C1 segment of cervical spinal cord (tissue), 14 donors: ENCODE measurements at regions not wholly inside any gene's neighbourhood (a gene's known extent, or its start where the extent isn't known, plus 50 kb on each side); places are given as distances from the start of the nearest gene placed in this dataset.

Source experiments
- DNase-seq, 14 donors: peaks; one replicate each; lab custom pipeline; 2025; lab: John Stamatoyannopoulos, UW

GRCh38 chr2:34332813-34333212 is 733.7 kb upstream of the FAM98A start:
- DNase-seq: no peak

- DNase-seq: no peak
These were observed 721.0 kb upstream of the FAM98A start for GRCh38 chr2:34320056-34320455.

DNA sequence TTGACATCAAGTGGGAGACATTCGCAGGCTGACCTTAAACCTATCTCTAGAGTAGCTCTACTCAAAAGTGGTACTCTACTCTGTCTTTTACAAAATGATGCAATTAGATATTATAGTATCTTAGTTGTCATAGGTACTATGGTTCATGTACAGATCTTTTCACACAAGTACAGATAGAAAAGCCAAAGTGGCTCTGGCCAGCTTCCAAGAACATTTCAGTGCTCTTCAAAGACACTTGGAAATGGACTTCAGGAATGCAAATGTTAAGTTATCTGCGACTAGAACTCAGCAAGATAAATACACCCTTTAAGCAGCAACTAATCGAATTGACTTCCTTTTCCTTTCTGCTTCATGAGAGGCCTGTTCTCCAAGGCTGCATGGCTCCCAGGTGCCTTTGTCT is 718.7 kb upstream of the FAM98A start:
- no peak for DNase-seq

DNA sequence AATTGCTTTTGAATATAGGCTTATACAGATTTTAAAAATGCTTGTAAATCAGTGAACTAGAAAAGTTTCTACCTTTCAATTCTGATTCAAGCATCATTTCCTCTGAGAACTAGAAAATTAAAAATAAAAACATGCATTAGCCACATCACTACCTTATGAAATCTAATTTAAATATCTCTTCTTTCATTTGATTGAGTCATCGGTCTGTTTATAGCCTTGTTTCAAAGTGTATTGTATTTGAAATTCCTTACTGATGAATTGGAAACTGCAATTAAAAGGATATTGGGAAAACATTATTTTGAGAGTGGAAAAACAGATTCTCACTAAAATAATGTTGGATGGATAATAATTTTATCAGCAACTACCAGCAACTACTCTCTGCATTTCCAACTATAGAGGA is 717.7 kb upstream of the FAM98A start:
- DNase-seq: no peak

DNA sequence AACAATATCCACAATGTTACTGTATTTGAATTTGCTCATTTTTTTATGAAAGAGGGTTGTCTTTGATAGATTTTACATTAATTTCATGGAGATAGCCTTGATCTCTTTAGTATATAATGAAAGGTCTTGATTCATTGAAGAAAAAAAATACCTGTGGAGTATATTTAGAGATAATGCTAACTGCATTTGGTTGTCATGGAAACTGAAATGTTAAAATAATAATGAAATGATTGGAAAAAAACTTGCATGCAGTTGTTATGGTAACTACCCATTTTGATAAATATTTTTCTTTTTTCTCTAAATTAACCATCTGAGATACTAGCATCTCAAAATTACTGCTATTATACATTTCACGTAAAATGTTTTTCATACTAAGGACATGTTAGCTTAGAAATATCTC is 712.7 kb upstream of the FAM98A start:
- DNase-seq: no peak

GRCh38 chr2:34308140-34308539 is 709.0 kb upstream of the FAM98A start:
- no peak for DNase-seq

- DNase-seq: no peak
These were observed 708.5 kb upstream of the FAM98A start for GRCh38 chr2:34307636-34308035.

GRCh38 chr2:34306745-34307144 is 707.6 kb upstream of the FAM98A start:
- DNase-seq: no peak

DNA sequence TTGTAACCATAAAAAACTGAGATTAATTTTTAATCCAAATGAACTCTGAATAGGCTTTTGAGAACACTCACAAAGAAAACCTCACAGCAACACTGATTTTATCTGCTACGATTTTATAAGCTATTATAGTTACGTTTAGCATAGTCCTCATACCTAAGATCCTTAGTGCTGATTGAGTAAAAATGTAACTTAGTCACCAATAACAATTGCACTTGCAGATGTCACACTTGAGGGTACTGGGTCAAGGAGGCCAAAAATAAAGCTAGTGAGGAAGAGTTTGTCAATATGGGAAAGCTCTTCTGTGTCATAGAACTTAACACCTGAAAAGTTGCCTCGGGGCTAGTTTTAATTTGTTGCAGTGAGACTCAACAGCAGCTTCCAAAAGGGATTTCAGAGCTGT is 706.5 kb upstream of the FAM98A start:
- no peak for DNase-seq

- DNase-seq: no peak
These were observed 695.9 kb upstream of the FAM98A start for GRCh38 chr2:34294961-34295360.

DNA sequence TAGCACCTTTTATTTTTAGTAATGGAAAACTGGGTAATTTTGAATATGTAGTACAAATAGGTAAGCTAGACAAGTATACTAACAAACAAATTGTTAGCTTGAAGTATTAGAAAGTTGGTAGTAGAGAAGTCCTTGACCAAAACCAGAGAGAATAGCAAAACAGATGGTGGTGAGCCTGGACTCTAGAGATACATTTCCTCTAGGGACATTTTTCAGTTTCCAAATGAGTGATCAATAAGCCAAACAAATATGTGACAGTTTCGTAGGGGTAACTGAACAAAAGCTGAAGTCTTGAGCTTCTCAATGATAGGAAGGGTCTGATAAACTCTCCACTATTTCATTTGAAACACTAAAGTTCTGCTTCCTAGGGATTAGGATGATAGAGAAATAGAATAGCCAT is 692.0 kb upstream of the FAM98A start:
- DNase-seq: no peak

DNA sequence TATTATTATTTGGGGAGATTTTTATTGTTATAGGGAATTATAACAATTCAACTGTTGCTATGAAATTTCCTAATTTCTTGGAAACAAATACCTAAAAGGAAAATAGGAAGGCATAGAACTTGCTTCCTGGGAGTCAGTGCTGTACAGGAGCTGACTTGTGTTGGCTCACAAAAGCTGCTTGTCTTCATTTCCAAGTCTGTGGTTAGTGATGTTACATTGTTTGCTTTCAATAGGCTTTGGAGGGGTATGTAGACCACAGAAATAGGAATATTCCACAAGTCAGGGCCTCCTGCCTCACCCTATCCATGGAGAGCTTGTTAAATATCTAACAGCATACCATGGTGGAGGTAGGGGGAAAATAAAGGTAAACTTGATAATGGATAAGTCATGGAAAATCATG is 688.9 kb upstream of the FAM98A start:
- no peak for DNase-seq

DNA sequence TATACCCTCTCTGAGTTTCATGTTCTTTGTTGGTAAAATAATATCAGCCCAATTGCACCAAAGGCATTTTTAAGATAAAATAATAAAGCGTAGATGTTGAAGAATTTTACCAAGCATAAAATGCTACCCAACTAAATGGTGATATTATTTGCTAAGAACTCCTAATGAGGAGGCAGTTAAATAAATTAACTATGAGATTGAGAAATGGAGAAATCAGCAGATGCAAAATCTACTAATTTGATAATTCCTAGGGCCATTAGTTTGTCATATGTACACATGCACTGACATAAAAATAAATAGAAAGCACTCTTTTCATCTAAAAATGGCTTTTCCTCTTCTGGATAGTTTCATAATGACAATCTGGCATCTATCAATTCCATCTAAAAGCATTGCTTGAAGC is 681.5 kb upstream of the FAM98A start:
- DNase-seq: no peak

- DNase-seq: no peak
These were observed 668.0 kb upstream of the FAM98A start for GRCh38 chr2:34266908-34267697.

- DNase-seq: no peak
These were observed 662.6 kb upstream of the FAM98A start for GRCh38 chr2:34261701-34262100.

DNA sequence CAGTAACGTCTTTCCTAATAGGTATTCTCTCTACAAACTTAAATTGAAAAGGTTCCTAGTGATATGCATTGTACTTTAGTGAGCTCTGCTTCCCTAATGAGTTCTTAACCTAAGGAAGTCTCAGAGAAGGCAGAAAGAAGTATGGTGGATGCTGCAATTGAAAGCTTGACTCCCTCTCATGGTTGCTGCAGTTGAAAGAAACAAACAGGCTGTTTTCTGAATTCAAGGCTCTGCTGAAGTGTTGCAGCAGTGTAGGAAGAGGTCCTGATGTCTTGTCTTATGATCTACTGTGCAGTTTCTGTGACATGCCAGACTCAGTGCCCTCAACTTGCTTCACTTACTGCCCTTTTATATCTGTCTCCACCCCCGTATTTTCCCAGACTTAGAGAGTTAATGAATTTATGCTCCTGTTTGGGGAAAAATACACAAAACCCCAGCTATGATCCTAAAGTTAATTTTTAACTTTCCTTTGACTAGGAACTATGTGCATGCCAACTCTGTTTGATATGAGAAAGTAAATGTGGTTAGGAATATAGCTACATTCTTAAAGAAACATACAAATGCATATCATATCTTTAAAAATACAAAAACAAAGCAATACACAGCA is 655.3 kb upstream of the FAM98A start:
- DNase-seq: no peak

- no peak for DNase-seq
These were observed 653.0 kb upstream of the FAM98A start for GRCh38 chr2:34252111-34252510.

DNA sequence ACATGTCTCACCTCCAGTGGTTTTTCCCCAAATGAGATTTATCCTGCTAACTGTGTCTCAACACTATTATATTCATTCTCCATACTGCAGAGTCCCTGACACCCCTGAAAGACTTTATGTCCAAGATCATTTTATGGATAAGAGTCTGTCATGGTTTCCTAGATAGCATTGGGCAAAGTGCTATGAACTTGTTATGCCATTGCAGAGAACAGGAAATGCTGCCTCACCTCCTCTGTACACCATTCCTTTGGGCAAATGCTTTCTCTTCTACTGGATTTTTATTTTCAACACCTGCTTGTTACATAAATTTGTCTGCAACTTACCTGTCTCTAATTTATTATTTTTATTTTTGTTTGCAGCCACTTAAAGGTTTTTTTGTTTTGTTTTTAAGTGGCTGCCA is 652.5 kb upstream of the FAM98A start:
- no peak for DNase-seq

- DNase-seq: no peak
These were observed 645.1 kb upstream of the FAM98A start for GRCh38 chr2:34244195-34244594.

- DNase-seq: no peak
These were observed 643.6 kb upstream of the FAM98A start for GRCh38 chr2:34242763-34243123.

GRCh38 chr2:34241905-34242762 is 643.0 kb upstream of the FAM98A start:
- DNase-seq: no peak

GRCh38 chr2:34239511-34239910 is 640.4 kb upstream of the FAM98A start:
- no peak for DNase-seq

- no peak for DNase-seq
These were observed 635.7 kb upstream of the FAM98A start for GRCh38 chr2:34234823-34235222.
